ENCODE measurements at regions not wholly inside any gene's neighbourhood (a gene's known extent, or its start where the extent isn't known, plus 50 kb on each side); places are given as distances from the start of the nearest gene placed in this dataset.

DNA sequence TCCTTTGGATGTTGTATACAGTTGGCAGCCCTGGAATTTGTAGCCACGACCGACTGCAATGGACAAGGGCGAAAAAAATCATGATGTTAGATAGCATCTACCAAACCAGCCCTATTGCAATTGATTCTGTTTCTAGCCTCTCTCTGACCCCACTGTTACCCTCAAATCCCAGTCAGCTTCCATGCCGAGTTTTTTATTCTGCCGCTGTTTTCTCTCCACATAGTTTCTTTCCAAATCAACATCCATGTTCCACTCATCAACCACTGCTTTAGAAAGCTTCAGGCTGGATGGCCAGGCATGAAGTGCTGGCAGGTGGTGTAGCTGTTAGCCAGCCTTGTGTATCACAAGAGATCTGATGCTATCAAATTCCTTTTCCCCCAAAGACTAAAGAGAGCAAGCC is 272.8 kb downstream of the FIGN start:
- intact Hi-C loops (cut with DNase I): no loop called here
- Histone ChIP-seq H3K27ac (ENCODE audit: low read depth in 2 of 2, low read length in 2 of 2) (no peak overlapping the region), H3K27me3 (ENCODE audit: control insufficient read depth, insufficient read depth, low read length) (no peaks in the 10 kb centered on the region), H3K4me3 (ENCODE audit: low read length in 3 of 3) (no peak overlapping the region), H3K36me3 (ENCODE audit: control insufficient read depth in 2 of 3, insufficient read depth in 3 of 3, low read length in 3 of 3) (no peaks in the 10 kb centered on the region), H3K9me3 (ENCODE audit: control insufficient read depth in 2 of 3, insufficient read depth in 1 of 3, low read length in 3 of 3) (no peaks in the 10 kb centered on the region), H3K9ac (ENCODE audit: low read length in 3 of 3) (no peak overlapping the region), H3K4me1 (ENCODE audit: control insufficient read depth in 2 of 3, insufficient read depth in 2 of 3, low read depth in 1 of 3, low read length in 3 of 3) (no peaks in the 10 kb centered on the region)
- DNase-seq (no peak), FAIRE-seq (no peak)
- TF ChIP-seq, protein P1, sequence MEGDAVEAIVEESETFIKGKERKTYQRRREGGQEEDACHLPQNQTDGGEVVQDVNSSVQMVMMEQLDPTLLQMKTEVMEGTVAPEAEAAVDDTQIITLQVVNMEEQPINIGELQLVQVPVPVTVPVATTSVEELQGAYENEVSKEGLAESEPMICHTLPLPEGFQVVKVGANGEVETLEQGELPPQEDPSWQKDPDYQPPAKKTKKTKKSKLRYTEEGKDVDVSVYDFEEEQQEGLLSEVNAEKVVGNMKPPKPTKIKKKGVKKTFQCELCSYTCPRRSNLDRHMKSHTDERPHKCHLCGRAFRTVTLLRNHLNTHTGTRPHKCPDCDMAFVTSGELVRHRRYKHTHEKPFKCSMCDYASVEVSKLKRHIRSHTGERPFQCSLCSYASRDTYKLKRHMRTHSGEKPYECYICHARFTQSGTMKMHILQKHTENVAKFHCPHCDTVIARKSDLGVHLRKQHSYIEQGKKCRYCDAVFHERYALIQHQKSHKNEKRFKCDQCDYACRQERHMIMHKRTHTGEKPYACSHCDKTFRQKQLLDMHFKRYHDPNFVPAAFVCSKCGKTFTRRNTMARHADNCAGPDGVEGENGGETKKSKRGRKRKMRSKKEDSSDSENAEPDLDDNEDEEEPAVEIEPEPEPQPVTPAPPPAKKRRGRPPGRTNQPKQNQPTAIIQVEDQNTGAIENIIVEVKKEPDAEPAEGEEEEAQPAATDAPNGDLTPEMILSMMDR (IDR thresholded peaks at IDR 0.05; ENCODE audit: borderline replicate concordance, extremely low read depth, insufficient read depth): no peak

DNA sequence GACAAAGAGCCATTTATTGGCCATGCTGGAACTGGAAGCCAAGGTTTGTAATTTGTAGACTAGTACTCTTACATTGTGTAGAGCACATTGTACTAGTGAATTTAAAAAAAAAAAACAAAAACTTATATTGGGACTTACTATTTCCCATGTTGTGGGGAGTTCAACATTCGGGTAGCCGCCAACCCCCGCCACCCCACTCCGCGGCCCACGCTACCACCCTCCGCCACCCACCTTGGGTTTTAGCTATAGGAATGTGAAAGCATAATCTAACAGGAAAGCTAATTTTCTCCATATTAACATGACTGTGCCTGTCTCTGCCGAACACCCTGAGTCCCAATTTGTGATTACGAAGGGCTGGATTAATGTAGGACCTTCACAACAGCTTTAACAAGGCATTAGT is 275.8 kb downstream of the FIGN start:
- Histone ChIP-seq H3K27me3 (ENCODE audit: control insufficient read depth, insufficient read depth, low read length) (no peaks in the 10 kb centered on the region), H3K4me1 (ENCODE audit: control insufficient read depth in 2 of 3, insufficient read depth in 2 of 3, low read depth in 1 of 3, low read length in 3 of 3) (no peaks in the 10 kb centered on the region), H3K4me3 (ENCODE audit: low read length in 3 of 3) (no peak overlapping the region), H3K9me3 (ENCODE audit: control insufficient read depth in 2 of 3, insufficient read depth in 1 of 3, low read length in 3 of 3) (no peaks in the 10 kb centered on the region), H3K36me3 (ENCODE audit: control insufficient read depth in 2 of 3, insufficient read depth in 3 of 3, low read length in 3 of 3) (no peaks in the 10 kb centered on the region), H3K27ac (ENCODE audit: low read depth in 2 of 2, low read length in 2 of 2) (no peak overlapping the region), H3K9ac (ENCODE audit: low read length in 3 of 3) (no peak overlapping the region)
- intact Hi-C loops (cut with DNase I): no loop called here
- DNase-seq (no peak), FAIRE-seq (no peak)
- TF ChIP-seq, protein P1 (IDR thresholded peaks at IDR 0.05; ENCODE audit: borderline replicate concordance, extremely low read depth, insufficient read depth): no peak

DNA sequence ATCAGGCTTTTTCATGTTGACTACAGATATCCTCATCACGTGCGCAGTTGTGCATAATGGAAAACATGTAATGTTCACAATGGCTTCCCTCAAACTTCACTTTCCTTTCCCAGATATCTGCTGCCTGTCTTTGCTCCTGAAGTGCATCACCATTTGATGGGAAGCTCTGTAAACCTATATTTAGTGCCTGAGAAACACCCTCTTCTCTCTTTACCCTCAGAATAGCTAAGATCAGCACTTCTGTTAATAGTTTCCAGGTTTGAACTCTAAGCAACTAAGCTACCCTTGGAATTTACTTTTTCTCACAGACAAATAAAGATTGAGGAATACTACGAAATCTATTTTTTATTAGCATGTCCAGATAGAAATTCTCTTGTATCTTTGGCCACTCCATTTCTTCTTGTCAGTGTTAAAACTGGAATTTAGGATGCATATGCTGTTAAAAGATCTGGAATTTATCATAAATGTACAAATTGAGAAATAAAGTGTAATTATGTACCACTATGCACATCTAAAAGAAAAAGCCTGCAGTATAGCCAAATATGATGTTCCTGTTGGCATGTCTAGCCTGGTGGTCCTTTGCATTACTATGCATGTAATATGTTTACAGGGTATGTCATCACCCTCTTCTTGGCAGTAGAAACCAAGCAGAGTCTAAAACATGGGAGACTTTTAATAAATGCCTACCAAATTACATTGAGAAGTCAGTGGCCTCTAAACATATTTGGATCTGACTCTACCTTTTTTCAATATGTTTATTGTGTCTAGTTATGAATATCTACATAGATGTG is 278.7 kb downstream of the FIGN start:
- FAIRE-seq (no peak), DNase-seq (no peak)
- H3K27ac ChIP-seq (ENCODE audit: low read depth in 2 of 2, low read length in 2 of 2): no peak overlapping the region
- TF ChIP-seq, protein P1 (IDR thresholded peaks at IDR 0.05; ENCODE audit: borderline replicate concordance, extremely low read depth, insufficient read depth): no peak
- no peaks in the 10 kb centered on the region for H3K9me3 ChIP-seq (ENCODE audit: control insufficient read depth in 2 of 3, insufficient read depth in 1 of 3, low read length in 3 of 3)
- no peaks in the 10 kb centered on the region for H3K4me1 ChIP-seq (ENCODE audit: control insufficient read depth in 2 of 3, insufficient read depth in 2 of 3, low read depth in 1 of 3, low read length in 3 of 3)
- intact Hi-C loops (cut with DNase I): no loop called here
- H3K9ac ChIP-seq (ENCODE audit: low read length in 3 of 3): no peak overlapping the region
- no peak overlapping the region for H3K4me3 ChIP-seq (ENCODE audit: low read length in 3 of 3)
- H3K36me3 ChIP-seq (ENCODE audit: control insufficient read depth in 2 of 3, insufficient read depth in 3 of 3, low read length in 3 of 3): no peaks in the 10 kb centered on the region
- H3K27me3 ChIP-seq (ENCODE audit: control insufficient read depth, insufficient read depth, low read length): no peaks in the 10 kb centered on the region
